ENCODE measurements at regions not wholly inside any gene's neighbourhood (a gene's known extent, or its start where the extent isn't known, plus 50 kb on each side); places are given as distances from the start of the nearest gene placed in this dataset.

GRCh38 chr9:119761812-119762211, 392.6 kb upstream of the BRINP1 start:
- no peak overlapping the region for H3K4me3 ChIP-seq (ENCODE audit: low read depth, low read length)
- no peaks in the 10 kb centered on the region for H3K79me2 ChIP-seq
- no peaks in the 10 kb centered on the region for H3K27me3 ChIP-seq (ENCODE audit: control insufficient read depth, insufficient read depth, low read length)
- no peak overlapping the region for H3K4me2 ChIP-seq (ENCODE audit: low read length)
- H3K27ac ChIP-seq, result no peak overlapping the region
- H3K36me3 ChIP-seq (ENCODE audit: control insufficient read depth, insufficient read depth, low read length), result no peaks in the 10 kb centered on the region
- no peak overlapping the region for H3K9ac ChIP-seq
- H3K9me3 ChIP-seq (ENCODE audit: control insufficient read depth, low read length), result no peaks in the 10 kb centered on the region
- no peak overlapping the region for H2AFZ ChIP-seq
- no peak for TF ChIP-seq CTCF (IDR thresholded peaks at IDR 0.05)
- H3K4me1 ChIP-seq, result no peaks in the 10 kb centered on the region

GRCh38 chr9:119758990-119759389, 389.8 kb upstream of the BRINP1 start:
- H3K4me3 ChIP-seq (ENCODE audit: low read depth, low read length), result no peak overlapping the region
- no peak overlapping the region for H2AFZ ChIP-seq
- no peak overlapping the region for H3K4me2 ChIP-seq (ENCODE audit: low read length)
- no peak for TF ChIP-seq CTCF (IDR thresholded peaks at IDR 0.05)
- H3K4me1 ChIP-seq, result no peaks in the 10 kb centered on the region
- no peaks in the 10 kb centered on the region for H3K9me3 ChIP-seq (ENCODE audit: control insufficient read depth, low read length)
- H3K9ac ChIP-seq, result no peak overlapping the region
- no peaks in the 10 kb centered on the region for H3K79me2 ChIP-seq
- H3K36me3 ChIP-seq (ENCODE audit: control insufficient read depth, insufficient read depth, low read length), result no peaks in the 10 kb centered on the region
- no peak overlapping the region for H3K27ac ChIP-seq
- no peaks in the 10 kb centered on the region for H3K27me3 ChIP-seq (ENCODE audit: control insufficient read depth, insufficient read depth, low read length)

GRCh38 chr9:119758241-119758640, 389.0 kb upstream of the BRINP1 start:
- H2AFZ ChIP-seq, result no peak overlapping the region
- no peaks in the 10 kb centered on the region for H3K36me3 ChIP-seq (ENCODE audit: control insufficient read depth, insufficient read depth, low read length)
- TF ChIP-seq CTCF (IDR thresholded peaks at IDR 0.05), result no peak
- H3K4me2 ChIP-seq (ENCODE audit: low read length), result no peak overlapping the region
- H3K4me3 ChIP-seq (ENCODE audit: low read depth, low read length), result no peak overlapping the region
- no peaks in the 10 kb centered on the region for H3K4me1 ChIP-seq
- no peak overlapping the region for H3K27ac ChIP-seq
- H3K27me3 ChIP-seq (ENCODE audit: control insufficient read depth, insufficient read depth, low read length), result no peaks in the 10 kb centered on the region
- no peaks in the 10 kb centered on the region for H3K9me3 ChIP-seq (ENCODE audit: control insufficient read depth, low read length)
- H3K9ac ChIP-seq, result no peak overlapping the region
- no peaks in the 10 kb centered on the region for H3K79me2 ChIP-seq

- no peak overlapping the region for H2AFZ ChIP-seq
- no peak overlapping the region for H3K4me2 ChIP-seq (ENCODE audit: low read length)
- no peaks in the 10 kb centered on the region for H3K9me3 ChIP-seq (ENCODE audit: control insufficient read depth, low read length)
- H3K9ac ChIP-seq, result no peak overlapping the region
- TF ChIP-seq CTCF (IDR thresholded peaks at IDR 0.05), result no peak
- no peaks in the 10 kb centered on the region for H3K36me3 ChIP-seq (ENCODE audit: control insufficient read depth, insufficient read depth, low read length)
- no peaks in the 10 kb centered on the region for H3K79me2 ChIP-seq
- H3K27ac ChIP-seq, result no peak overlapping the region
- no peaks in the 10 kb centered on the region for H3K4me1 ChIP-seq
- H3K27me3 ChIP-seq (ENCODE audit: control insufficient read depth, insufficient read depth, low read length), result no peaks in the 10 kb centered on the region
- no peak overlapping the region for H3K4me3 ChIP-seq (ENCODE audit: low read depth, low read length)
Observed at GRCh38 chr9:119739476-119739875, 370.2 kb upstream of the BRINP1 start.
